Colonic mucosa (tissue), 4 donors: ENCODE measurements at regions not wholly inside any gene's neighbourhood (a gene's known extent, or its start where the extent isn't known, plus 50 kb on each side); places are given as distances from the start of the nearest gene placed in this dataset.

ENCODE experiments used
- DNase-seq: peaks from one replicate; pipeline ENCODE4 v3.0.0-alpha.2; 2020
- H3K27ac ChIP-seq: fragments of 200-600 bp; one replicate; pipeline ENCODE4 v1.8.0; 2021
- H3K27me3 ChIP-seq: fragments of 200-600 bp; one replicate; pipeline ENCODE4 v1.8.0; 2021
- H3K36me3 ChIP-seq: fragments of 200-600 bp; one replicate; pipeline ENCODE4 v1.8.0; 2021
- H3K4me1 ChIP-seq: fragments of 200-600 bp; one replicate; pipeline ENCODE4 v1.8.0; 2021; ENCODE audit warnings: mild to moderate bottlenecking
- H3K4me3 ChIP-seq: fragments of 200-600 bp; one replicate; pipeline ENCODE4 v1.8.0; 2021
- H3K9ac ChIP-seq, 2 donors: one replicate each; pipeline ENCODE4 v1.7.0; 2013; ENCODE audit warnings: control low read depth in 2 of 2, low read depth in 2 of 2, low read length in 2 of 2
- H3K9me3 ChIP-seq: fragments of 200-600 bp; one replicate; pipeline ENCODE4 v1.8.0; 2021
- intact Hi-C: fragments of 100-400 bp; cut with DNase I; formaldehyde crosslinking; loops from one replicate; pipeline ENCODE4 v1.14.1; 2022
- TF ChIP-seq, protein P1 (sequence below): fragments of 200-600 bp; IDR thresholded peaks from one replicate; pipeline ENCODE4 v1.8.0; 2022; ENCODE audit warnings: antibody characterized with exemption, mild to moderate bottlenecking
- donor health status: healthy.
- donor health status: DM: no; HTN: no; CAD: no.
- donor health status: DM: no; HTN: no; CAD: no.

DNA sequence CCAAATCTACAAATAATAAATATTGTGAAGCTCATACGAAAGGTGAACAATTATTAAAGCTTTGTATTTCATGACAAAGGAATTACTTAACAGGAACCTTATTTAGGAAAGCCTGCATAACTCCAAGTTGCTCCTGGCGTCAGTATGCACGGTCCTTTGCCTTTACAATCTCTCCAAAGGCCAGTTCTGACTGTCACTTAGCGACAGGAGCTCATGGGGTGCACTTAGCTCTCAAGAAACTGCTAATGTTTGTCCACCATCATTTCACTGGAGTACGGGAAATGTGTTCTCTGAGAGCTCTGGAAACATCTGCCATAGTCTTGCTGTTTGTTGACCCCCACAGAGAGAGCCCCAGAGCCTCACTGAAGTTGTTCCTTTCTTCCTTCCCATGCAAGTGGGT, 781.5 kb upstream of the POM121L12 start:
- Histone ChIP-seq H3K4me3 (no peak overlapping the region), H3K36me3 (no peaks in the 10 kb centered on the region), H3K27me3 (no peaks in the 10 kb centered on the region), H3K9ac (no peak overlapping the region), H3K9me3 (no peaks in the 10 kb centered on the region), H3K27ac (no peak overlapping the region), H3K4me1 (no peaks in the 10 kb centered on the region)
- intact Hi-C loops: no loop called here
- TF ChIP-seq, protein P1, sequence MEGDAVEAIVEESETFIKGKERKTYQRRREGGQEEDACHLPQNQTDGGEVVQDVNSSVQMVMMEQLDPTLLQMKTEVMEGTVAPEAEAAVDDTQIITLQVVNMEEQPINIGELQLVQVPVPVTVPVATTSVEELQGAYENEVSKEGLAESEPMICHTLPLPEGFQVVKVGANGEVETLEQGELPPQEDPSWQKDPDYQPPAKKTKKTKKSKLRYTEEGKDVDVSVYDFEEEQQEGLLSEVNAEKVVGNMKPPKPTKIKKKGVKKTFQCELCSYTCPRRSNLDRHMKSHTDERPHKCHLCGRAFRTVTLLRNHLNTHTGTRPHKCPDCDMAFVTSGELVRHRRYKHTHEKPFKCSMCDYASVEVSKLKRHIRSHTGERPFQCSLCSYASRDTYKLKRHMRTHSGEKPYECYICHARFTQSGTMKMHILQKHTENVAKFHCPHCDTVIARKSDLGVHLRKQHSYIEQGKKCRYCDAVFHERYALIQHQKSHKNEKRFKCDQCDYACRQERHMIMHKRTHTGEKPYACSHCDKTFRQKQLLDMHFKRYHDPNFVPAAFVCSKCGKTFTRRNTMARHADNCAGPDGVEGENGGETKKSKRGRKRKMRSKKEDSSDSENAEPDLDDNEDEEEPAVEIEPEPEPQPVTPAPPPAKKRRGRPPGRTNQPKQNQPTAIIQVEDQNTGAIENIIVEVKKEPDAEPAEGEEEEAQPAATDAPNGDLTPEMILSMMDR: no peak
- no peak for DNase-seq

DNA sequence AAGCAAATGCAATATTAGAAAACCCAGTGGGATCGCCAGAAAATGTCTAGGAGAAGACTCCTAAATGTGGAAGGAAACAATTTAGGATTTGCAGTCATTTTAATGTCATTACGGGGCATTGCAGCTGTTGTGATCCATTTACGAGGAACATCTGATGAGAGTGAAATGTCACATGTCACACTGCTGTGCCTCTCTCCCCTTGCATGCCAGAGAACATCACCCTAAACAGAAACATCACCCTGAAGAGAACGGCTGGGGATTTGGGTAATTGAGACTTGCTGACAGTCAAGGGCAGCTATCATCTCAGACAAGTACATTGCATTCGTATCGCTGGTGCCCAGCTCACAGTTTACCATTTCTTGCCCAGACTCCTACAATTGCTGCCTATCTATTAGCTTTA, 785.7 kb upstream of the POM121L12 start:
- Histone ChIP-seq H3K4me1 (no peaks in the 10 kb centered on the region), H3K9ac (no peak overlapping the region), H3K27ac (no peak overlapping the region), H3K27me3 (no peaks in the 10 kb centered on the region), H3K4me3 (no peak overlapping the region), H3K36me3 (no peaks in the 10 kb centered on the region), H3K9me3 (no peaks in the 10 kb centered on the region)
- TF ChIP-seq, protein P1: no peak
- no peak for DNase-seq
- intact Hi-C loops: no loop called here

- DNase-seq: no peak
- Histone ChIP-seq H3K36me3 (no peaks in the 10 kb centered on the region), H3K9me3 (no peaks in the 10 kb centered on the region), H3K9ac (no peak overlapping the region), H3K4me1 (no peaks in the 10 kb centered on the region), H3K4me3 (no peak overlapping the region), H3K27ac (no peak overlapping the region), H3K27me3 (no peaks in the 10 kb centered on the region)
- TF ChIP-seq, protein P1: no peak
- intact Hi-C loops: no loop called here
Observed at GRCh38 chr7:52247518-52247917, 787.9 kb upstream of the POM121L12 start.

GRCh38 chr7:52243685-52244084, 791.7 kb upstream of the POM121L12 start:
- intact Hi-C loops: no loop called here
- Histone ChIP-seq H3K9ac (no peak overlapping the region), H3K27me3 (no peaks in the 10 kb centered on the region), H3K4me1 (no peaks in the 10 kb centered on the region), H3K4me3 (no peak overlapping the region), H3K9me3 (no peaks in the 10 kb centered on the region), H3K27ac (no peak overlapping the region), H3K36me3 (no peaks in the 10 kb centered on the region)
- TF ChIP-seq, protein P1: no peak
- DNase-seq: no peak

GRCh38 chr7:52233248-52233647, 802.2 kb upstream of the POM121L12 start:
- no peaks in the 10 kb centered on the region for H3K4me1 ChIP-seq
- intact Hi-C loops: no loop called here
- no peak for DNase-seq
- no peak overlapping the region for H3K27ac ChIP-seq
- TF ChIP-seq, protein P1: no peak
- no peaks in the 10 kb centered on the region for H3K36me3 ChIP-seq
- no peaks in the 10 kb centered on the region for H3K9me3 ChIP-seq
- no peaks in the 10 kb centered on the region for H3K27me3 ChIP-seq
- H3K4me3 ChIP-seq: no peak overlapping the region
- H3K9ac ChIP-seq: no peak overlapping the region

GRCh38 chr7:52211930-52212329, 823.5 kb upstream of the POM121L12 start:
- TF ChIP-seq, protein P1: no peak
- Histone ChIP-seq H3K4me1 (no peaks in the 10 kb centered on the region), H3K27ac (no peak overlapping the region), H3K27me3 (no peaks in the 10 kb centered on the region), H3K9me3 (no peaks in the 10 kb centered on the region), H3K4me3 (no peak overlapping the region), H3K9ac (no peak overlapping the region), H3K36me3 (no peaks in the 10 kb centered on the region)
- intact Hi-C loops: no loop called here
- no peak for DNase-seq
